ENCODE measurements at regions not wholly inside any gene's neighbourhood (a gene's known extent, or its start where the extent isn't known, plus 50 kb on each side); places are given as distances from the start of the nearest gene placed in this dataset.

GRCh38 chr5:2660315-2660714 is 91.2 kb downstream of the IRX2 start:
- intact Hi-C loops (cut with DNase I): no loop called here
- no peak for DNase-seq (ENCODE audit: low spot score)

DNA sequence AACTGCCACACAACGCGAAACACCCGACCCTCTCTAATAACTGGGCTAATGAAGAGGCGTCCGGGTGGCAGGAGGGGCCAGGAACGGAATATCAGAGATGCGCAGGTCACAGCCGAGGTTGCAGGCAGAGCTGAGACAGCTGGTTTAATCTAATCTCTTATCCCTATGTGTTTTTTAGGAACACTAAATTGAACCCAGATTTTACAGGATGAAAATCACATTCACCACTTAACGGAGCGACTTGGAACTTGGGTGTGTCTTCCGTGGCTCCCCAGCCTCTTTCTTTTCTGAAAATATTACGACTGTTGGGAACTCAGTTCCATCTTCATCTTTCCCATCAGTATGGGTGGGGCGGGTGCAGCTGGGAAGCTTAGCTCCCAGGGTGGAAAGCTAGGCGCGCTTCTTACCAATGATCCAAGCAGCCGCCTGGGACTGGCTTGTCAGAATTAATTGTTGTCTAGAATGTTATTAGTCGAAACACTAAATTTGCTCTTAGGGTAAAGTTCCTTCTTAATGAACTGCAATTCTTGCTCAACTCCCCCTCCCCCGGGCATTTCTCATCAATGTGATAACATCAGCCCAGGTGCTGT is 92.5 kb downstream of the IRX2 start:
- no peak for DNase-seq (ENCODE audit: low spot score)
- intact Hi-C loops (cut with DNase I): no loop called here

DNA sequence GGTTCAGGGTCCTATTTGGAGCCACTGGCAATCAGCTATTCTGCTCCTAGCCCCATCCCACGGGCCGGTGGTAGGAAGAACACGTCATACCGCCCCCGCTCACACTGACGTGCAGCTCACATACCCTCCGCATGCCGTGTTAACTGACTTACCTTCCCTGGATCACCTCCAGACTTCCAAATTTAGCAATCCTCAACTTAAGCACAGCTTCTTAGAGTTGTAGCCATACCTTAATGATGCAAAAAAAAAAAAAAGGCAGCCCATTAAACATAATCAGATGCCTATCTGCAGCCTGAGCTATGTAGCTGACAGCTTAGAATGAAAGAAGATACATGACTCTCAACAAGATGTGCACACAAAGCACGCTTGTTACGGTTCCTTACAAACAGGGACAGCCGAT is 93.0 kb downstream of the IRX2 start:
- DNase-seq (ENCODE audit: low spot score): no peak

DNA sequence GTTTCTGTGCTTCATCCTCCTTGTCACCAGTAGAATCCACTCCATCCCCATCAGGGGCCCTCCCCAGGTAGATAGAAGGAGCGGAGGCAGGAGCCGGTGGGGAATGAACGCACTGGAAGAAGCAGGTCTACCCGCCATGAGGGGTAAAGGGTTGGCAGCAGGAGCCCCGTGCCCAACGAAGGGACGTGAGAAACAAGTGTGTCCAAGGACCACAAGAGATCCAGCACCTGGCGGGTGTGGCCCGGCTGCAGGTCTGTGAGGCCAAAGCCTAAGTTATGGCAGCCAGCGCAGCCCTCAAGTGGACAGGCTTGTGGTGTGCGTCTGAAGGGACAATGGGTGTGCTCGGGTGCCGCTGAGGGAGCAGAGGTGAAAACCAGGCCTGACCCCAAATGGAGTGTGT is 94.3 kb downstream of the IRX2 start:
- DNase-seq (ENCODE audit: low spot score): no peak
- intact Hi-C loops (cut with DNase I): no loop called here

More for the DNA sequence above, 93.0 kb downstream of the IRX2 start:
- intact Hi-C loops (cut with DNase I): no loop called here

- intact Hi-C loops (cut with DNase I): no loop called here
Observed at GRCh38 chr5:2656206-2656605, 95.3 kb downstream of the IRX2 start.

DNA sequence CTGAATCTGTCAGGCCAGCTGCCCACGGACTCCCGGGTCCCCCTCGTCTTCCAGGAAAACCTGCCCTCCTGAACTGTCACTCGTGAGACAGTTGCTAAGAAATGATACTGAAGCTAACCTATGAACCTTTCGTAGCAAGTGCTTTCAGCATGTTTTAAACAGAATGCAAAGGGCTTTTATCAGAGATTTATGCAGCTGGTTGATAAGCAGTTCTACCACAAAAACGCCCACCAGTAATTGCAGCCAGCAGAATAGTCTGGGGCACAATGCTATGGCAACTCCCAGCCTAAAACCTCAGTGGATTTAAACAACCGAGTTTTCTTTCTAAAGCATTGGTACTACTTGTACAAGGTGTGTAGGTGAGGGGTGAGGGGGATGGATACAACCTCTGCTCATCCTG is 97.5 kb downstream of the IRX2 start:
- DNase-seq (ENCODE audit: low spot score): no peak
- intact Hi-C loops (cut with DNase I): no loop called here

More at GRCh38 chr5:2656206-2656605, 95.3 kb downstream of the IRX2 start:
- DNase-seq (ENCODE audit: low spot score): no peak

DNA sequence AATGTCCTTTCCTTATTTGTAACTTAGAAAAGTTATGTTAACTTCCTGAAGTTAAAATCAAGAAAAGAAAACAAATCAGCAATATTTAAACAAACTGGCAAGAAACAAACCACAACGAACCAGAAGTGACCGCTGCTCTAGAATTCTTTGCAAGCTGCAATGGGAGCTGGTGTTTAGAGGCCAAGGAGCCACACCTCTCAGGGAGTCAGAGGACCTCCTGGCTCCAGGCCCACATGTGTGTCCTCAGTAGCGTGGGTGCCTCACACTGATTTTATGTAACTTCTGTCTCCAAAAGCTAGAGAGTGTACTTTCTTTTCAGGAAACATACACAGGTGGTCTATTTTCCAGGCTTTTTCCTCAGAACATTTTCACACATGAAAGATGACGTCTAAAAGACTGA is 100.4 kb downstream of the IRX2 start:
- intact Hi-C loops (cut with DNase I): no loop called here
- DNase-seq (ENCODE audit: low spot score): no peak

GRCh38 chr5:2642684-2643345 is 108.7 kb downstream of the IRX2 start:
- intact Hi-C loops (cut with DNase I): no loop called here
- DNase-seq (ENCODE audit: low spot score): no peak

GRCh38 chr5:2640717-2641116 is 110.8 kb downstream of the IRX2 start:
- intact Hi-C loops (cut with DNase I): no loop called here
- DNase-seq (ENCODE audit: low spot score): no peak

DNA sequence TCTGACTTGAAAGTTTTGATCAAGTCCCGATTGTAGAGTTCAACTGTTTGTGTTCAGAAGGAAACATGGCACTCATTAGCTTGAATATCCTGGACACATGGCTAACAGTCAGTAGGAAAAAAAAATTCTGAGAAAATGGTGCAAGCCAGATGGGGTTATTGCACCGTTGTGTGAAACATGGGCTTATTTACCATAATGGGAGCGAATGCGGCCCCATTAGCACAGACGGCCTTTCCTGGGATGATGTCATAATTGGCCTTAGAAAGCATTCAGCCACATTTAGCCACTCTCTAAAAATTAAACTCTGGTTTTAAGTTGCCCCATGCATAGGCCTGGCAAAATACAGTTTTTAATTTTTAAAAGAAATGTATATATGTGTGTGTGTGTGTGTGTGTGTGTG is 112.1 kb downstream of the IRX2 start:
- intact Hi-C loops (cut with DNase I): no loop called here
- DNase-seq (ENCODE audit: low spot score): no peak

DNA sequence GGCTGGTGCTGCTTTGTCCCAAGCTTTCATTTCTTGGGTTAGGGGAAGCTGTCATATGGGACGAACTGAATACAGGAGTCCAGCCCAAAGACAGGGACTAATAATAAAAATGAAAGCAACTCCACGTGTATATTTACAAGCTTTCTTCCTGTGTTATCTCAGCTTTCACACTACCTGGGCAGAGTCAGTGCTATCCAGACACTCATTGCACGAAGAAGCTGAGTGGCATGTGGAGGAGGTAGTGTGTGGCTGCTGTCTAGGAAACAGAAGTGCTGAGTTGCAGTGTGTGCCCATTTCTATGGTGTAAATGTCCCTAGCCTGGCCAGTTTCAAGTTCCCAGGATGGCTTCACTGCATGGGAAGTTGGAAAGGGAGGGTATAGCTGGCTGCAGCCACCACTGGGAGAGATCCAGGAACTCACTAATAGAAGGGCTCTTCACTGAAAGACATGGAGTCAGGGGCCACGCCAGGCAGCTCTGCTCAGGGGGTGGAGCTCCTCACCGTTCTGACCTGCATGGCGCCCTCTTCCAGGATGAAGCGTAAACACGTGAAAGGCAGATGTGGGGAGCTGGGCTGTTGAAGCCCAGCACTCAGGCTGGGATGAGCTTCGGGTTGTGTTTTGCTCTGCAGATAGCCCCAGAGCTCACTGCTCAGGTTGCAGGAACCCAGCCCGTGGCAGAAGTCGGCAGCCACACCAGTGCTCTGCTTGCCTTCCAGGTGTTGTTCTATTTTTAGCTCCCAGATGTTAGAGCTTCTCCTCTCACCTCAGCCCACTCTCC is 116.9 kb downstream of the IRX2 start:
- no peak for DNase-seq (ENCODE audit: low spot score)
- intact Hi-C loops (cut with DNase I): no loop called here

- intact Hi-C loops (cut with DNase I): no loop called here
- no peak for DNase-seq (ENCODE audit: low spot score)
Observed at GRCh38 chr5:2633992-2634391, 117.5 kb downstream of the IRX2 start.

DNA sequence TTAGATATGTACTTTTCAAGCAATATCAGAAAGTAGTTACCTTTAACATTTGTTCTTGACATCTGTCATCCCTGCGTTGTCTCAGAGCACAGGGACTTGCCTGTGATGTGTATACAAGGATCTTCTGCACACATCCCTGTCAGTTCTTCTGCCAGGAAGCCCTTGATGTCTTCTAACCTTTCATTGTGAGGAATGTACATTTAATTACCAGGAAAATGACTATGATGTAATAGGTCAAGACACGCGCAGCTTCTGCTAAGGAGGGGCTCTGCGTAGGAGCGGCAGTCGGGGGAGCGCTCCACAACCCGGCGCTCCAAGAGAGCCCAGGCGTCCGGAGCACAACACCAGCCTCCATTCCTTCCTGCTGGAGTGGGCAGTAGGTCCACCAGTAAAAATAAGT is 119.7 kb downstream of the IRX2 start:
- DNase-seq (ENCODE audit: low spot score): no peak
- intact Hi-C loops (cut with DNase I): no loop called here

DNA sequence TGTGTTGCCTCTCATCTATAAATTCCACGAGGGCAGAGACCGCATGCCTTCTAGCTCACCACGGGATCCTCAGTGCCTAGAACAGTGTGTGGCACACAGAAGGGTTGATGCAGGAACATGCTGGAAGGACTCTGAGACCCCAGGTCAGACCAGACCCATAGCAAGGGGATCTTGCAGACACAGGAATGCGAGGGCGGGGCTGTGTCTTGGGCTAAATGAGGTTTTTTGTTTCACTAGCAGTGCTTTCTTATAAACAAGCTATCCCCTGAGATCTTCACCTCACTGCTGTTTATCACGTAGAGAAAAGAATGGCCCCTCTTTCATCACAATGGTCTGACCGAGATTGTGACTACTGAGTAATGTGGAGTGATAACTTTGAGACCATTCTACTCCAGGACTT is 122.4 kb downstream of the IRX2 start:
- intact Hi-C loops (cut with DNase I): no loop called here

DNA sequence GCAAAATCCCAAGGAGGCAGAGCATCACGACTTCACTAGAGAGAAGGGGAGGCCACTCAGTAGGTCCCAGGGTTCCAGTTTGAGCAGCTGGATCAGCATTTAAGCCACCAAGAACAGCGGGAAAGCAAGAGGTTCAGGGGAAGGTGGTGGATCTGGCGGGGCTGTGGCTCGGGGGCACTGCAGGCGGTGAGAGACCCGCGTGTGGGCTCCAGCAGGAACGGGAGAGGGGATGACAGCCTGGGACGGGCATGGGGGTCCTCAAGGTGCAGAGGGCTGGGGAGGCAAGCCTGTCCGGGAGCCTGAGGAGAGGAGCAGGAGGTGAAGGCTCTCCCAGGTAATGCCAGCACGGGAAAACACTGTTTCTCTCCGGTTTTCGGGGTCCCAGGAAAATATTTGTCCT is 123.6 kb downstream of the IRX2 start:
- no peak for DNase-seq (ENCODE audit: low spot score)
- intact Hi-C loops (cut with DNase I): no loop called here

More for the DNA sequence above, 122.4 kb downstream of the IRX2 start:
- no peak for DNase-seq (ENCODE audit: low spot score)

GRCh38 chr5:2626572-2626971 is 124.9 kb downstream of the IRX2 start:
- intact Hi-C loops (cut with DNase I): no loop called here

DNA sequence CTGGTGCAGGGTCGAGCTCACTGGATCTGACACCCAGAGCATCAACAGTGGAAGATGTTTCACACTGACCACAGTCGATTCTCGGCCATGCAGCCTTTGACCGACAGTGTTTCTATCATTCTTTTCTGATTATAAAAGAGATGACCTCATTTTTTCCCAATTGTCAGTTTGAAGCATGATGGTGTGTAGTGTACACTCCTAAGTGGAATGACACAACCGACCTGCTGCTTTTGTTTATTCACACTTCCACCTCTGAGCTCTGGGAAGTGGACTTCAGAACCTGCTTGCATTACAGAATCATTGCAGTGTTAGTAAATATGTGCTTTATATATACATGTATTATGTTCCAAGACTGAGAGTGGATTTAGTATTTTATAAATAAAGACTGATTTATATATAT is 128.6 kb downstream of the IRX2 start:
- no peak for DNase-seq (ENCODE audit: low spot score)
- intact Hi-C loops (cut with DNase I): no loop called here

More at GRCh38 chr5:2626572-2626971, 124.9 kb downstream of the IRX2 start:
- DNase-seq (ENCODE audit: low spot score): no peak

GRCh38 chr5:2621631-2622030 is 129.8 kb downstream of the IRX2 start:
- DNase-seq (ENCODE audit: low spot score): no peak
- intact Hi-C loops (cut with DNase I): no loop called here

DNA sequence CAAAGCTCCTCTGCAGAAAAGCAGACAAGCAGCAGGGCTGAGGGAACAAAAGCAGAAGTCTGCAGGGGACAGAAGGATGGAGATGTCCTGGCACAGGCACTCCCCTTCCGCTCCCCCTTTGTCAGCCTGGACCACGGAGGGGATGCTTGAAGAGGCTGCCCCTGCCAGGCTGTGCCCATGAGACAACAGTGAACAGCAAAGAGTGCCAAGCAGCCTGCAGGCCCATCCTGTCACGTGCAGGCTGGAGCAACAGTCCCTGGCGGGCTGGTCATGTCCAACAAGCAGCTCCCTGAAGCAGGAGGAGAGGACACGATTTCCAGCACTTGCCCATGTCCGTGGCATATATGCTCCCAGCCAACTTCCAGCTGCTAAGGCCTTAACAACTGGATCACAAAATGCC is 132.3 kb downstream of the IRX2 start:
- intact Hi-C loops (cut with DNase I): no loop called here
- DNase-seq (ENCODE audit: low spot score): no peak

GRCh38 chr5:2617461-2617860 is 134.0 kb downstream of the IRX2 start:
- intact Hi-C loops (cut with DNase I): no loop called here
- no peak for DNase-seq (ENCODE audit: low spot score)

DNA sequence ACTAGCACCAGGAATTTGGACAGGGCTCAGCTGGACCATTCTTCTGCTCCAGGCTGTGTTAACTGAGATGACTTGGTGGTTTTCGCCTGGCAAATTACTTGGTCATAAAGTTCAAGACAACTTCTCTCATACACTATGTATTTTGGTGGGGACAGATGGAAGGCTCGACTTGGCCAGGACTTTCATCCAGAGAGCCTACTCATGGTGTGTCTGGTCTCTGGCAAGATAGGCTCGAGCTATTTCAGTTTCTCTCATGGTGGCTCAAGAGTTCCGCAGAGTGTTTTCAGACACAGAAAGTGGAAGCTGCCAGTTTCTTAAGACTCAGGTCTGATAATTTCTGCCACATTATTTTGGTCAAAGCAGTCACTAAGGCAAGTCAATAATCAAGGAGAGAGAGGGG is 135.6 kb downstream of the IRX2 start:
- no peak for DNase-seq (ENCODE audit: low spot score)
- intact Hi-C loops (cut with DNase I): no loop called here

Measured in cardiac septum (tissue), 1 donor.